BLaER1 (cell line): ENCODE measurements at regions not wholly inside any gene's neighbourhood (a gene's known extent, or its start where the extent isn't known, plus 50 kb on each side); places are given as distances from the start of the nearest gene placed in this dataset.

Experiments used
- H3K27ac ChIP-seq: shearing (Covaris generic); formaldehyde crosslinking; 2 replicates; pipeline ENCODE4 v1.8.1; 2022
- H3K27me3 ChIP-seq: shearing (Covaris generic); formaldehyde crosslinking; 2 replicates; pipeline ENCODE4 v1.8.1; 2022
- H3K36me3 ChIP-seq: shearing (Covaris generic); formaldehyde crosslinking; 2 replicates; pipeline ENCODE4 v1.8.1; 2022
- H3K4me1 ChIP-seq: shearing (Covaris generic); formaldehyde crosslinking; 2 replicates; pipeline ENCODE4 v1.8.1; 2022
- H3K4me2 ChIP-seq: shearing (Covaris generic); formaldehyde crosslinking; 2 replicates; pipeline ENCODE4 v1.8.1; 2022
- H3K4me3 ChIP-seq: shearing (Covaris generic); formaldehyde crosslinking; 2 replicates; pipeline ENCODE4 v1.8.1; 2022
- H3K9ac ChIP-seq: shearing (Covaris generic); formaldehyde crosslinking; 2 replicates; pipeline ENCODE4 v1.8.1; 2022
- H3K9me3 ChIP-seq: shearing (Covaris generic); formaldehyde crosslinking; 2 replicates; pipeline ENCODE4 v1.8.1; 2022
- H4K20me1 ChIP-seq: shearing (Covaris generic); formaldehyde crosslinking; 2 replicates; pipeline ENCODE4 v1.8.1; 2022
- Cebpa-rat ChIP-seq: shearing (Covaris generic); IDR thresholded peaks from 2 replicates; pipeline ENCODE4 v1.8.1; 2022

DNA sequence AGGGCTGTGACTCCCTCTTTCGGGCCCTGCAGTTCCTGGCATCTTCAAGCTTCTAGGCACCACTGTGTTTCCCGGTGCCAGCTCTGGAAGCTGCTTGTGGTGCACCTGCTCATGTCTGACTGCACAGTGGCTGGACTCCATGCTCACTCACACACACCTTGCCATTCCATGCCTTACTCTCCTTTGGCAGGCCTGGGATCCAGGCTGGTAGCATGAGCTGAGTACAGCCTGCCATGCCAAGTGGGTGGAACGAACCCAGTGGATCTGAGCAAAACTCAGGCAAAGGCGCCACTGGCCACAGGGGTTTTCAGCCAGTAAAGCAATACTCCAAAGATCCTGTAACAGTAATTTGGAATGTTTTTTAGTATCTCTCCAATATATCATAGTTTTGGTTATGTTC lies 902.7 kb upstream of the USP15 start:
- Histone ChIP-seq H3K4me2 (no peak overlapping the region), H3K27ac (no peak overlapping the region), H3K4me1 (no peaks in the 10 kb centered on the region), H3K9ac (no peak overlapping the region), H3K4me3 (no peak overlapping the region), H3K27me3 (no peaks in the 10 kb centered on the region), H3K36me3 (no peaks in the 10 kb centered on the region), H4K20me1 (no peaks in the 10 kb centered on the region), H3K9me3 (peaks cover 22% of the 10 kb centered on the region)
- no peak for TF ChIP-seq Cebpa-rat

DNA sequence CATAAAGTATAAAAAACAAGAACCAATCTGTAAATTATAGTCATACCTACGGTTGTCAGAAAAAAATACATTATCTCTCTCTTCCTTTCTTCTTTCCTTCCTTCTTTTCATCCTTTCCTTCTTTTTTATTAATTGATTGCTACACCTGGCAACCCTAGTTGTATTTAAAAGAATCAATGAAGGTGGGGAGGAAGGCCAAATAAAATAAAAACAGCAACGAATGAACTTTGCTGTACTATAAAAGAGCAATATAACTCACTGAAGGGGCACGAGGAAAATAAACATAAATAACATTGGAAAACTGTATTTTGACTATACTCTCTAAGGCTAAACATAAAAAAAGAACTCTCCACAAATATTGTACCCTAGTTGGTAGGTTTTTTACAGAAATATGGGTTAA lies 898.2 kb upstream of the USP15 start:
- H3K27ac ChIP-seq, result no peak overlapping the region
- no peak overlapping the region for H3K4me3 ChIP-seq
- no peak for TF ChIP-seq Cebpa-rat
- no peaks in the 10 kb centered on the region for H3K36me3 ChIP-seq
- no peaks in the 10 kb centered on the region for H4K20me1 ChIP-seq
- H3K9ac ChIP-seq, result no peak overlapping the region
- no peak overlapping the region for H3K4me2 ChIP-seq
- peaks cover 6% of the 10 kb centered on the region for H3K4me1 ChIP-seq
- no peaks in the 10 kb centered on the region for H3K27me3 ChIP-seq
- 0 out of 2 replicates have a peak, but pooled peaks cover under 1% of the 10 kb centered on the region for H3K9me3 ChIP-seq

GRCh38 chr12:61365001-61365400 lies 895.2 kb upstream of the USP15 start:
- peaks cover 6% of the 10 kb centered on the region for H3K4me1 ChIP-seq
- TF ChIP-seq Cebpa-rat, result no peak
- no peak overlapping the region for H3K4me3 ChIP-seq
- H3K27ac ChIP-seq, result no peak overlapping the region
- no peak overlapping the region for H3K9ac ChIP-seq
- no peaks in the 10 kb centered on the region for H4K20me1 ChIP-seq
- no peaks in the 10 kb centered on the region for H3K9me3 ChIP-seq
- peak overlapping the region; percentile 26; the same call in 1 of the 2 replicates for H3K4me2 ChIP-seq
- no peaks in the 10 kb centered on the region for H3K36me3 ChIP-seq
- no peaks in the 10 kb centered on the region for H3K27me3 ChIP-seq

DNA sequence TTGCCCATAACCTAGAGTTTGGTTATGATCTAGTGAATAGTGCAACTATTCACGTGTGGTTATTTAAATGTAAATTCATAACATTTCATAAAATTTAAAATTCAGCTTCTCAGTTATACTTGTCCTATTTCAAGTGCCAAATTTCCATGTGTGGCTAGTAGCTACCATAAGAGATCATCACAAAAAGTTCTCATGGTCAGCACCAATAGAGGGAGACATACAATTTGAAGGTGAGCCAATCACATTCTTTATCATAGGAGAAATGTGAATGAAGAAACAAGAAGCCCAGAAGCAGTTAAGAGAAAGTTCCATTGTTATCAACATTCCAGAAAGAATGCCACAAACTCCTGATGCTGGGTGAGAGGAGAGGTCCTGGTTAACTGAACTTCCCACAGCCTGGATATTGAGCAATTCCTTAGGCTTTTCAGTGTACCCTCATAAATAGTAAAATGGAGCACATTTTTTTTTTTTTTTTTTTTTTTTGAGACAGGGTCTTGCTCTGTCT lies 892.9 kb upstream of the USP15 start:
- Histone ChIP-seq H3K27me3 (no peaks in the 10 kb centered on the region), H3K4me3 (no peak overlapping the region), H3K27ac (no peak overlapping the region), H3K4me2 (no peak overlapping the region), H4K20me1 (no peaks in the 10 kb centered on the region), H3K36me3 (no peaks in the 10 kb centered on the region), H3K9me3 (no peaks in the 10 kb centered on the region), H3K4me1 (peaks cover 6% of the 10 kb centered on the region), H3K9ac (no peak overlapping the region)
- no peak for TF ChIP-seq Cebpa-rat

DNA sequence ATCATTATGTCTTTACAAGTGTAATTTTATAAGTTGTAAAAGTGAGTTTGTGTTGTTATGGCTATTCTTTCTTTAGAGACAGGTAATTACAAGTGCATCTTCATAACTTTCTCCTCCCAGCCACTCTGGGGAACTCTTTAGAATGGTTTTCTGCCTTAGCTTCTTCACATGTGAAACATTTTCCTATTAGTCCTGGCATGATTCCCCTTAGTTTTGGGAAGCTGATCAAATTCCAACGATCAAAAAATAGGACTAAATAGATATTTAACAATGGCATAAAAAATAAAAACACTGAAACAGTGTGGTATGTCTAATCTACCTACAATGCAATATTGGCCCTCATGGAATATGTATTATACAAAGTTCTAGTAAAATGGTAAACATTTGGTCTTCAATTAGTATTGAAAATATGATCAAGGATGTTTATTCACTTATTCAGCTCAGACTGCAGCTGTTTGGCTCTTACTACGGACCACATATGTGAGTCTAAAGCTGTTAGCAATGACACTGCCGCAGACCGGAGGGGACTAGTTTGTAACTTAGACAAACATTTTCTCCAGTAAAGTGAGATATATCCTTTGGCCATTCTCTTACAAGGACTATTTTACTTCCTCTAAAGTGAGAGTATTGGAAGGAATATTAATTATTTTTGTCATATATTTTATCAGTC lies 890.8 kb upstream of the USP15 start:
- H3K36me3 ChIP-seq, result no peaks in the 10 kb centered on the region
- peaks cover 6% of the 10 kb centered on the region for H3K4me1 ChIP-seq

DNA sequence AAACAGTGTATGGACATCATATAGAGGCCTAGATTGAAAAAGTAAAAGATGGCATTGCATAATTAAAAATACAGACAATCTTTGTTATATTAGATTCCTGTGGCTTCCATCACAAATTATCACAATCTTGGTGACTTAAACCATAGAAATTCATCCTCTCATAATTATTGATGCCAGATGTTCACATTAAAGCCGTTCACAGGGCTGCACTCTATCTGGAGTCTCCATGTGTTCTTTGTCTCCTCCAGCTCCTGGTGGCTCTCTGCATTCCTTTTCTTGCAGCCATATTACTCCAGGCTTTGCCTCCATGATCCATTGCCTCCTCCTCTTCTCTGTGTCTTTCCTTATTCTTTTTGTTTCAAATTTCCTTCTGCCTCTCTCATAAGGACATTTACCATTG lies 875.7 kb upstream of the USP15 start:
- Histone ChIP-seq H3K4me3 (no peak overlapping the region), H4K20me1 (no peaks in the 10 kb centered on the region), H3K36me3 (no peaks in the 10 kb centered on the region), H3K9me3 (peaks cover 16% of the 10 kb centered on the region), H3K27me3 (no peaks in the 10 kb centered on the region), H3K9ac (no peak overlapping the region), H3K4me2 (no peak overlapping the region), H3K4me1 (no peaks in the 10 kb centered on the region), H3K27ac (no peak overlapping the region)
- no peak for TF ChIP-seq Cebpa-rat

More for the DNA sequence above, 890.8 kb upstream of the USP15 start:
- Histone ChIP-seq H3K9me3 (no peaks in the 10 kb centered on the region), H3K27me3 (no peaks in the 10 kb centered on the region), H3K27ac (no peak overlapping the region), H3K4me3 (no peak overlapping the region), H4K20me1 (no peaks in the 10 kb centered on the region), H3K4me2 (no peak overlapping the region), H3K9ac (no peak overlapping the region)
- TF ChIP-seq Cebpa-rat, result no peak

- Histone ChIP-seq H3K4me2 (no peak overlapping the region), H3K27ac (no peak overlapping the region), H3K27me3 (no peaks in the 10 kb centered on the region), H3K9me3 (peaks cover 21% of the 10 kb centered on the region), H3K4me1 (no peaks in the 10 kb centered on the region), H3K9ac (no peak overlapping the region), H3K36me3 (no peaks in the 10 kb centered on the region), H4K20me1 (no peaks in the 10 kb centered on the region), H3K4me3 (no peak overlapping the region)
- TF ChIP-seq Cebpa-rat, result no peak
These were observed 874.4 kb upstream of the USP15 start for GRCh38 chr12:61385771-61386170.

DNA sequence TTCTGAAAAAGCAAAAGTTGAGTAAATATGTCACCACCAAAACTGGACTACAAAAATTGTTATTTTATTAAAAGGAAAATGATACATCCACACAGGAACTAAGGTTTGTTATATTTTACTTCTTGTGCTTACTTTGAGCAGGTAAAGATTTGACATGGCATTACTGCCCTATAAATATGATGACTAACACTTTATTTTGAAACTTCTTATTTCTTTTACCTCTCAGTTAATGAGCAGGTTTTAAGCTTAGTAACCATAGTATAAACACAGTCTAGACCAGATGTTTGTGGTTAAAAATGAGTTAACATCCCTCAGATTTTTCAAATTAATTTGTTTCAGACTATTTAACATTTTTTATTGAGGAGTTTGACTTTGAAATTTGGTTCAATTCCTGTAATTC lies 862.5 kb upstream of the USP15 start:
- H3K36me3 ChIP-seq, result no peaks in the 10 kb centered on the region
- no peaks in the 10 kb centered on the region for H4K20me1 ChIP-seq
- no peak overlapping the region for H3K4me2 ChIP-seq
- no peak overlapping the region for H3K9ac ChIP-seq
- TF ChIP-seq Cebpa-rat, result no peak
- H3K4me1 ChIP-seq, result no peaks in the 10 kb centered on the region
- no peaks in the 10 kb centered on the region for H3K9me3 ChIP-seq
- H3K27me3 ChIP-seq, result no peaks in the 10 kb centered on the region
- H3K4me3 ChIP-seq, result no peak overlapping the region
- H3K27ac ChIP-seq, result no peak overlapping the region

GRCh38 chr12:61412201-61412600 lies 848.0 kb upstream of the USP15 start:
- no peak overlapping the region for H3K9ac ChIP-seq
- no peaks in the 10 kb centered on the region for H3K9me3 ChIP-seq
- H3K4me3 ChIP-seq, result no peak overlapping the region
- no peaks in the 10 kb centered on the region for H3K27me3 ChIP-seq
- H3K27ac ChIP-seq, result no peak overlapping the region
- H4K20me1 ChIP-seq, result no peaks in the 10 kb centered on the region
- no peaks in the 10 kb centered on the region for H3K36me3 ChIP-seq
- no peak overlapping the region for H3K4me2 ChIP-seq
- no peak for TF ChIP-seq Cebpa-rat
- H3K4me1 ChIP-seq, result no peaks in the 10 kb centered on the region

- Histone ChIP-seq H3K27me3 (no peaks in the 10 kb centered on the region), H3K4me2 (no peak overlapping the region), H4K20me1 (no peaks in the 10 kb centered on the region), H3K9me3 (no peaks in the 10 kb centered on the region), H3K4me3 (no peak overlapping the region), H3K4me1 (no peaks in the 10 kb centered on the region), H3K27ac (no peak overlapping the region), H3K9ac (no peak overlapping the region), H3K36me3 (no peaks in the 10 kb centered on the region)
- TF ChIP-seq Cebpa-rat, result no peak
These were observed 845.7 kb upstream of the USP15 start for GRCh38 chr12:61414470-61414869.
